ENCODE measurements at regions not wholly inside any gene's neighbourhood (a gene's known extent, or its start where the extent isn't known, plus 50 kb on each side); places are given as distances from the start of the nearest gene placed in this dataset.

- TF ChIP-seq EZH2 (IDR thresholded peaks at IDR 0.05) (no peak), POLR2AphosphoS5 (IDR thresholded peaks at IDR 0.05; ENCODE audit: borderline replicate concordance, low read depth, low read length) (no peak), FOXP2 (optimal IDR thresholded peaks at IDR 0.05; ENCODE audit: control extremely low read depth, extremely low read length, insufficient read depth) (no peak)
Measured at GRCh38 chr22:48099671-48100070, 1337.2 kb downstream of the TBC1D22A start.
